GM06990 (cell line): ENCODE measurements at regions not wholly inside any gene's neighbourhood (a gene's known extent, or its start where the extent isn't known, plus 50 kb on each side); places are given as distances from the start of the nearest gene placed in this dataset.

Experiments used
- DNase-seq: peaks from one replicate; pipeline ENCODE4 v3.0.0-alpha.2; 2011; ENCODE audit not compliant: insufficient read length; ENCODE audit errors: extremely low read depth
- H3K27me3 ChIP-seq: replicated peaks from 2 replicates; pipeline ENCODE4 v1.6.0; 2011; ENCODE audit warnings: low read length; ENCODE audit not compliant: control insufficient read depth, insufficient read depth
- H3K36me3 ChIP-seq: 2 replicates; pipeline ENCODE4 v1.5.1; 2011; ENCODE audit warnings: low read length; ENCODE audit not compliant: control insufficient read depth, insufficient read depth
- H3K4me3 ChIP-seq: replicated peaks from 2 replicates; pipeline ENCODE4 v1.5.1; 2011; ENCODE audit warnings: low read depth, mild to moderate bottlenecking, control low read depth, low read length
- TF ChIP-seq, protein P1 (sequence below): IDR thresholded peaks from 2 replicates; pipeline ENCODE4 v1.5.1; 2011; ENCODE audit warnings: low read length, control low read depth, mild to moderate bottlenecking, inconsistent platforms; ENCODE audit not compliant: insufficient read depth, poor library complexity, severe bottlenecking

- no peaks in the 10 kb centered on the region for H3K27me3 ChIP-seq
- TF ChIP-seq, protein P1, sequence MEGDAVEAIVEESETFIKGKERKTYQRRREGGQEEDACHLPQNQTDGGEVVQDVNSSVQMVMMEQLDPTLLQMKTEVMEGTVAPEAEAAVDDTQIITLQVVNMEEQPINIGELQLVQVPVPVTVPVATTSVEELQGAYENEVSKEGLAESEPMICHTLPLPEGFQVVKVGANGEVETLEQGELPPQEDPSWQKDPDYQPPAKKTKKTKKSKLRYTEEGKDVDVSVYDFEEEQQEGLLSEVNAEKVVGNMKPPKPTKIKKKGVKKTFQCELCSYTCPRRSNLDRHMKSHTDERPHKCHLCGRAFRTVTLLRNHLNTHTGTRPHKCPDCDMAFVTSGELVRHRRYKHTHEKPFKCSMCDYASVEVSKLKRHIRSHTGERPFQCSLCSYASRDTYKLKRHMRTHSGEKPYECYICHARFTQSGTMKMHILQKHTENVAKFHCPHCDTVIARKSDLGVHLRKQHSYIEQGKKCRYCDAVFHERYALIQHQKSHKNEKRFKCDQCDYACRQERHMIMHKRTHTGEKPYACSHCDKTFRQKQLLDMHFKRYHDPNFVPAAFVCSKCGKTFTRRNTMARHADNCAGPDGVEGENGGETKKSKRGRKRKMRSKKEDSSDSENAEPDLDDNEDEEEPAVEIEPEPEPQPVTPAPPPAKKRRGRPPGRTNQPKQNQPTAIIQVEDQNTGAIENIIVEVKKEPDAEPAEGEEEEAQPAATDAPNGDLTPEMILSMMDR, result no peak
- H3K36me3 ChIP-seq, result no peaks in the 10 kb centered on the region
- no peak overlapping the region for H3K4me3 ChIP-seq
- no peak for DNase-seq
Observed at GRCh38 chr4:132707955-132708354, 441.1 kb upstream of the PCDH10 start.

- TF ChIP-seq, protein P1, result no peak
- H3K36me3 ChIP-seq, result no peaks in the 10 kb centered on the region
- no peaks in the 10 kb centered on the region for H3K27me3 ChIP-seq
- H3K4me3 ChIP-seq, result no peak overlapping the region
- no peak for DNase-seq
Observed at GRCh38 chr4:132709056-132709455, 440.0 kb upstream of the PCDH10 start.

GRCh38 chr4:132710971-132711370, 438.1 kb upstream of the PCDH10 start:
- DNase-seq, result no peak
- no peak overlapping the region for H3K4me3 ChIP-seq
- H3K27me3 ChIP-seq, result no peaks in the 10 kb centered on the region
- TF ChIP-seq, protein P1, result no peak
- H3K36me3 ChIP-seq, result no peaks in the 10 kb centered on the region

DNA sequence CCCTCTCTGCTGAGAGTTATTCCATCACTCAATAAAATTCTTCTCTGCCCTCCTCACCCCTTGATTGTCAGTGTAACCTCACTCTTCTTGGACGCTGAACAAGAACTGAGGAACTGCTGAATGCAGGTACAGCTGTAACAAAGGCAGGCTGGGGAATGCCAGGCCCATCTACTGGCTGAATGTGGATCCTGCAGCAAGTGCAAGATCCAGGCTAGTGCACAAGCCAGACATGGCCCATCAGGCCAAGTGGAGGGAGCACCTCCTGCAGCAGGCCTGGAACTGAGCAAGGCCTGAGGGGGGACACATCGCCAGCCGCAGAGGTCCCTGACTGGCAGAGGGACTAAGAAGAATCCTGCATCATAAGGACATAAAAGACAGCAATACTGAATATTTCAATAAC, 411.8 kb upstream of the PCDH10 start:
- no peaks in the 10 kb centered on the region for H3K36me3 ChIP-seq
- TF ChIP-seq, protein P1, result no peak
- H3K4me3 ChIP-seq, result no peak overlapping the region
- no peak for DNase-seq
- no peaks in the 10 kb centered on the region for H3K27me3 ChIP-seq

- H3K4me3 ChIP-seq, result no peak overlapping the region
- no peak for DNase-seq
- TF ChIP-seq, protein P1, result no peak
- H3K27me3 ChIP-seq, result no peaks in the 10 kb centered on the region
- H3K36me3 ChIP-seq, result no peaks in the 10 kb centered on the region
Observed at GRCh38 chr4:132759199-132759780, 389.8 kb upstream of the PCDH10 start.

DNA sequence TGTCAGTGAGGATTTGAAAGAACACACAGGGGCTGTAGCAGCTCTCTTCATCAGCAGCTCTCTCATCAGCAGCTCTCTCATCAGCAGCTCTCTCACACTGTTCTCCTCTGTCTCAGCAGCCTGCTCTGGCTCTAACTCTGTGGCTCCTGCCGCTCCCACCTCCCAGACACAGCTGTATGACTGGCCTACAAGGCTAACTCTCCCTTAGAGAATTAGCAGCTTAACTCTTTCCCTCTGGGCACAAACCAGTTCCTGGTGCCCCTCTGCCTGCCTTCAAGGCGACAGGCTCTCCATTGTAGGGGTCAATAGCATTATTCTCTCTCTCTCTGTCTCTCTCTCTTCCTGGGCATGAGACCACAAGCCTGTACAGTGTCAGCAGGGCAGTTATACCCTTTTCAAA, 385.6 kb upstream of the PCDH10 start:
- DNase-seq, result no peak

More for the DNA sequence above, 385.6 kb upstream of the PCDH10 start:
- Histone ChIP-seq H3K36me3 (no peaks in the 10 kb centered on the region), H3K27me3 (no peaks in the 10 kb centered on the region), H3K4me3 (no peak overlapping the region)
- TF ChIP-seq, protein P1, result no peak
